PC-9 (cell line): ENCODE measurements at regions not wholly inside any gene's neighbourhood (a gene's known extent, or its start where the extent isn't known, plus 50 kb on each side); places are given as distances from the start of the nearest gene placed in this dataset.

ENCODE experiments used
- BruUV-seq: library from RNA; stranded (reverse); fragments of 400-500 nt; replicated peaks from 2 replicates; lab custom pipeline; 2021; lab: Mats Ljungman, UMichigan
- CTCF ChIA-PET: fragments of 300-600 bp; sonication (Branson Sonifier 250); formaldehyde crosslinking; loops from one replicate; lab custom pipeline; 2022; ENCODE audit warnings: antibody characterized with exemption; lab: Charles Lee
- POLR2A ChIA-PET: fragments of 300-600 bp; sonication (Branson Sonifier 250); formaldehyde crosslinking; loops from one replicate; lab custom pipeline; 2022; ENCODE audit warnings: antibody characterized with exemption; ENCODE audit not compliant: unreplicated experiment; lab: Charles Lee
- DNase-seq, 2 experiments: peaks; one replicate each; pipeline versions ENCODE4 v3.0.0 to v3.0.0-alpha.2; 2015 to 2022; ENCODE audit warnings: mixed read lengths in 1 of 2
- H2AFZ ChIP-seq: fragments of 200-600 bp; sonication (generic); 2 replicates; pipeline ENCODE4 v1.8.1; 2017; ENCODE audit warnings: antibody characterized with exemption
- H3F3A ChIP-seq: fragments of 200-600 bp; sonication (generic); 2 replicates; pipeline ENCODE4 v1.8.1; 2017; ENCODE audit warnings: antibody characterized with exemption, mild to moderate bottlenecking, low read depth; ENCODE audit not compliant: insufficient read depth
- H3K27ac ChIP-seq: fragments of 200-600 bp; sonication (generic); 2 replicates; pipeline ENCODE4 v1.6.1; 2016; ENCODE audit warnings: mixed run types
- H3K27me3 ChIP-seq: fragments of 200-600 bp; sonication (generic); 2 replicates; pipeline ENCODE4 v1.6.1; 2016; ENCODE audit warnings: low read depth, mixed run types; ENCODE audit not compliant: insufficient read depth
- H3K36me3 ChIP-seq: fragments of 200-600 bp; sonication (generic); 2 replicates; pipeline ENCODE4 v1.6.1; 2016; ENCODE audit warnings: low read depth, mixed run types
- H3K4me1 ChIP-seq: fragments of 200-600 bp; sonication (generic); replicated peaks from 2 replicates; pipeline ENCODE4 v1.6.1; 2016; ENCODE audit warnings: mixed run types; ENCODE audit not compliant: insufficient read depth
- H3K4me2 ChIP-seq: fragments of 200-600 bp; sonication (generic); 2 replicates; pipeline ENCODE4 v1.6.1; 2017; ENCODE audit warnings: mixed run types
- H3K4me3 ChIP-seq: fragments of 200-600 bp; sonication (generic); 2 replicates; pipeline ENCODE4 v1.6.1; 2016; ENCODE audit warnings: mixed run types
- H3K79me2 ChIP-seq: fragments of 200-600 bp; sonication (generic); 2 replicates; pipeline ENCODE4 v1.6.1; 2017; ENCODE audit warnings: low read depth, mixed run types
- H3K9me2 ChIP-seq: fragments of 200-600 bp; sonication (generic); 2 replicates; pipeline ENCODE4 v1.8.1; 2017; ENCODE audit warnings: mild to moderate bottlenecking; ENCODE audit not compliant: insufficient read depth
- H3K9me3 ChIP-seq: fragments of 200-600 bp; sonication (generic); 2 replicates; pipeline ENCODE4 v1.8.1; 2016; ENCODE audit warnings: low read depth; ENCODE audit not compliant: insufficient read depth
- H4K20me1 ChIP-seq: fragments of 200-600 bp; sonication (generic); 2 replicates; pipeline ENCODE4 v1.8.1; 2017; ENCODE audit not compliant: insufficient read depth
- CTCF ChIP-seq: fragments of 200-600 bp; sonication (generic); conservative IDR thresholded peaks from 2 replicates; pipeline ENCODE4 v1.6.1; 2017; ENCODE audit warnings: mixed run types, antibody characterized with exemption, mild to moderate bottlenecking, moderate library complexity
- EZH2 ChIP-seq: fragments of 200-600 bp; sonication (generic); IDR thresholded peaks from 2 replicates; pipeline ENCODE4 v1.8.0; 2017; ENCODE audit warnings: antibody characterized with exemption, low read depth
- intact Hi-C: fragments of 100-400 bp; cut with micrococcal nuclease; formaldehyde crosslinking; loops from one replicate; pipeline ENCODE4 v1.10.0; 2022; ENCODE audit not compliant: unreplicated experiment

- Histone ChIP-seq H4K20me1 (no peaks in the 10 kb centered on the region), H3K4me2 (no peak overlapping the region), H3K9me3 (peaks cover 6% of the 10 kb centered on the region; the same call in 1 of the 2 replicates), H3K4me3 (no peak overlapping the region), H3K4me1 (no peaks in the 10 kb centered on the region), H3K36me3 (no peaks in the 10 kb centered on the region), H3K27ac (no peak overlapping the region), H3K27me3 (no peaks in the 10 kb centered on the region), H3F3A (no peaks in the 10 kb centered on the region), H2AFZ (no peak overlapping the region), H3K79me2 (no peaks in the 10 kb centered on the region), H3K9me2 (no peaks in the 10 kb centered on the region)
- no peak for DNase-seq
- BruUV-seq, result no TSS peak
- ChIA-PET CTCF (no interaction called here), POLR2A (no interaction called here)
- intact Hi-C loops, result no loop called here
- TF ChIP-seq EZH2, result no peak
- TF ChIP-seq CTCF, result no peak
These were observed 542.1 kb downstream of the MN1 start for GRCh38 chr22:27259433-27259832.

GRCh38 chr22:27260087-27260698 lies 541.4 kb downstream of the MN1 start:
- H3K4me2 ChIP-seq, result no peak overlapping the region
- no peaks in the 10 kb centered on the region for H3F3A ChIP-seq
- no peak overlapping the region for H3K27ac ChIP-seq
- no peak for DNase-seq
- no peaks in the 10 kb centered on the region for H3K9me2 ChIP-seq
- no peak overlapping the region for H2AFZ ChIP-seq
- POLR2A ChIA-PET, result no interaction called here
- H3K9me3 ChIP-seq, result peaks cover 6% of the 10 kb centered on the region; the same call in 1 of the 2 replicates
- CTCF ChIA-PET, result no interaction called here
- no TSS peak for BruUV-seq
- H3K27me3 ChIP-seq, result no peaks in the 10 kb centered on the region
- no peaks in the 10 kb centered on the region for H3K4me1 ChIP-seq
- H3K36me3 ChIP-seq, result no peaks in the 10 kb centered on the region
- no peak overlapping the region for H3K4me3 ChIP-seq
- TF ChIP-seq CTCF (no peak), EZH2 (no peak)
- no peaks in the 10 kb centered on the region for H3K79me2 ChIP-seq
- H4K20me1 ChIP-seq, result no peaks in the 10 kb centered on the region
- intact Hi-C loops, result no loop called here

GRCh38 chr22:27262361-27262760 lies 539.2 kb downstream of the MN1 start:
- Histone ChIP-seq H3K27me3 (no peaks in the 10 kb centered on the region), H3K27ac (no peak overlapping the region), H3K4me1 (no peaks in the 10 kb centered on the region), H3F3A (no peaks in the 10 kb centered on the region), H3K9me3 (no peaks in the 10 kb centered on the region), H3K4me3 (no peak overlapping the region), H4K20me1 (no peaks in the 10 kb centered on the region), H3K79me2 (no peaks in the 10 kb centered on the region), H3K36me3 (no peaks in the 10 kb centered on the region), H2AFZ (no peak overlapping the region), H3K9me2 (no peaks in the 10 kb centered on the region), H3K4me2 (no peak overlapping the region)
- ChIA-PET CTCF (no interaction called here), POLR2A (no interaction called here)
- intact Hi-C loops, result no loop called here
- TF ChIP-seq CTCF (no peak), EZH2 (no peak)
- no TSS peak for BruUV-seq
- no peak for DNase-seq
